ENCODE measurements at regions not wholly inside any gene's neighbourhood (a gene's known extent, or its start where the extent isn't known, plus 50 kb on each side); places are given as distances from the start of the nearest gene placed in this dataset.

DNA sequence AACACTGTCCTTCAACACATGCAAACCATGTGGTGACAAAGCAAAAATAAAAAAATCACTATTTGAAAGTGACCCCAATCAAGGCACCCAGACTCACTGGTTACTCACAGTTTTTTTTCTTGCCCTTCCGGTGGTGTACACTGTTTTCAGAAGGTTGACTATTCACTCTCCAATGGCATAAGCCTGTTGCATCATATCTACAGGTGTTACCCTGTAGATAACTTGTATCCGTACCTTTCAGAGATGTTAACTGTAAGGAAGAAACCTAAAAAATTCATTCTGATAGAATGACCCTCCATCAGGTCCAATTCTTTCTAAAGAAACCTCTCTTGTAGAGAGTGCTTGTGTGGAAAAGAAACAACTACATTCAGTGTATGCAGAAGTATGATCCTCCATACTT is 193.6 kb upstream of the RASA1 start:
- no peaks in the 10 kb centered on the region for H3K36me3 Mint-ChIP-seq
- no peak overlapping the region for H3K4me3 Mint-ChIP-seq
- no CpG with 5 or more reads among the region's 2 CpGs for WGBS (ENCODE audit: insufficient coverage)
- POLR2A ChIA-PET: interaction anchor here in 1 of 2 donors (0.7 kb wide), 2 partner anchors 228 to 338 kb away, joined by 4 to 8 read pairs; no protein-coding TSS in a partner anchor
- H3K36me3 ChIP-seq (ENCODE audit: control insufficient read depth in 2 of 2, extremely low read depth in 1 of 2, insufficient read depth in 1 of 2, low read length in 1 of 2): no peaks in the 10 kb centered on the region
- H3K9me3 ChIP-seq: no peaks in the 10 kb centered on the region
- H3K4me3 ChIP-seq (ENCODE audit: control insufficient read depth in 1 of 2, extremely low read depth in 1 of 2, low read length in 1 of 2): no peak overlapping the region
- peak overlapping the region; percentile 80 to 89 for H3K27ac Mint-ChIP-seq
- CTCF ChIA-PET: no interaction called here
- DNase-seq (no peak), ATAC-seq (replicated peaks in 1 of 4) (no peak)
- no peak overlapping the region for H3K27ac ChIP-seq (ENCODE audit: low read length)
- H3K4me1 Mint-ChIP-seq: peaks cover 29 to 44% (median 40%) of the 10 kb centered on the region in 3 donors
- no peaks in the 10 kb centered on the region for H3K27me3 ChIP-seq (replicated peaks in 1 of 2; ENCODE audit: control insufficient read depth in 2 of 2, extremely low read depth in 1 of 2, insufficient read depth in 2 of 2, low read length in 1 of 2)
- H3K9me3 Mint-ChIP-seq: peaks cover 0 to 3% (median 0%) of the 10 kb centered on the region in 3 donors
- H3K27me3 Mint-ChIP-seq: no peaks in the 10 kb centered on the region
- H3K4me1 ChIP-seq (ENCODE audit: control insufficient read depth in 1 of 2, extremely low read depth in 1 of 2, insufficient read depth in 2 of 2, low read length in 2 of 2): peaks cover 10 to 23% of the 10 kb centered on the region in 2 experiments

DNA sequence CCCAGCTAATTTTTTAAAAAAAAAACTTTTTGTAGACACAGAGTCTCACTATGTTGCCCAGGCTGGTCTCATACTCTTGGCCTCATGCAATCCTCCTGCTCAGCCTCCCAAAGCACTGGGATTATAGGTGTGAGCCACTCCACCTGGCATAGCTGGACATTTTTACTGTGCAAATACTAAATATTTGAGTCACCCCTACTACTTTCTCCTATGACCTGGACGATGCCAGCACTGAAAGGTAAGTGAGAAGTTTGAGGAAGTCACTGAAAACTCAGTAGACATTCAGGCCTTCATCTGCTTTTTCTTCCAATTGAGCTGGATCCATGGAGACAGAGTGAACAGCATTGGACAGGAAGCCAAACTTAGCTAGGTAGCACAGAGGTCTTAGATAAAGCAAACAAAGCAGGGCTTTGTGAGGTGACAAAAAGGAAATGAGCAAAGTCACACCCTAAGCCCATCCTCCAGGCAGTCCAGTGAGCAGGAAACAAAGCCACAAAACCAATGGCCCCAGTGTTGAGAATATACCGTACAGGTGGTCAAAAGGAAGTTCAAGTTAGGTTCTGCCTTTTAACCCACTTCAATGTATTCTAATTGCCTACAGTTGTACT is 192.6 kb upstream of the RASA1 start:
- ATAC-seq (replicated peaks in 1 of 4) (peak; percentile 48 to 92 (median 83)), DNase-seq (peak in 15 of 35 experiments; percentile 0 to 46 (median 4))
- Mint-ChIP-seq H3K27me3 (no peaks in the 10 kb centered on the region), H3K27ac (peak overlapping the region; percentile 80 to 89), H3K9me3 (peaks cover 0 to 3% (median 0%) of the 10 kb centered on the region in 3 donors), H3K4me1 (peaks cover 37 to 46% (median 44%) of the 10 kb centered on the region in 3 donors), H3K36me3 (no peaks in the 10 kb centered on the region), H3K4me3 (peak overlapping the region in 1 of 3 donors; percentile 63)
- CTCF ChIA-PET: interaction anchor here (0.7 to 0.8 kb wide), 2 partner anchors 16 to 56 kb away, joined by 3 read pairs; no protein-coding TSS in a partner anchor
- peaks cover 13 to 30% of the 10 kb centered on the region in 2 experiments for H3K4me1 ChIP-seq (ENCODE audit: control insufficient read depth in 1 of 2, extremely low read depth in 1 of 2, insufficient read depth in 2 of 2, low read length in 2 of 2)
- H3K4me3 ChIP-seq (ENCODE audit: control insufficient read depth in 1 of 2, extremely low read depth in 1 of 2, low read length in 1 of 2): no peak overlapping the region
- no peaks in the 10 kb centered on the region for H3K27me3 ChIP-seq (replicated peaks in 1 of 2; ENCODE audit: control insufficient read depth in 2 of 2, extremely low read depth in 1 of 2, insufficient read depth in 2 of 2, low read length in 1 of 2)
- H3K36me3 ChIP-seq (ENCODE audit: control insufficient read depth in 2 of 2, extremely low read depth in 1 of 2, insufficient read depth in 1 of 2, low read length in 1 of 2): no peaks in the 10 kb centered on the region
- peak overlapping the region; percentile 72 for H3K27ac ChIP-seq (ENCODE audit: low read length)
- 20% methylated on average over 1 of the region's 2 CpGs for WGBS (ENCODE audit: insufficient coverage)
- no peaks in the 10 kb centered on the region for H3K9me3 ChIP-seq
- POLR2A ChIA-PET: interaction anchor here in 1 of 2 donors (0.7 kb wide), 2 partner anchors 227 to 337 kb away, joined by 4 to 8 read pairs; no protein-coding TSS in a partner anchor

DNA sequence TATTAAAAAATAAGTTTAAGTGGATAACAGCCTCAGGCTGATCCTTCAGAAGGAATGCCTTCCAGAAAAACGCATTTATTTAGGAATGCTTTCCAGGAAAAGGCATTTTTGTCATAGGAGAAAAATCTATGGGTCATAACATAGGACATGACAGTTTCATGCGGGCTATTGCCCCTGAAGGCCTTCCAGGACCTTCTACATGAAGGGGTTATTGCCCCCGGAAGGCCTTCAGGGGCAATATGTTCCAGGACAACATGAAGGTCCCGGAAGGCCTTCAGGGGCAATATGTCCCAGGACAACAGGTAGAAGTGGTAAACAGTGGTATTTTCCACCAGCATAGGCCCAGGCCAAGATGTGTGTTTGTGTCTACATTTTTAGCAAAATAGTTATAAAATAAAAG is 191.3 kb upstream of the RASA1 start:
- peaks cover 13 to 43% of the 10 kb centered on the region in 2 experiments for H3K4me1 ChIP-seq (ENCODE audit: control insufficient read depth in 1 of 2, extremely low read depth in 1 of 2, insufficient read depth in 2 of 2, low read length in 2 of 2)
- peaks cover 47 to 57% (median 48%) of the 10 kb centered on the region in 3 donors for H3K4me1 Mint-ChIP-seq
- no peak overlapping the region for H3K27ac Mint-ChIP-seq
- no peaks in the 10 kb centered on the region for H3K27me3 Mint-ChIP-seq
- DNase-seq: no peak
- POLR2A ChIA-PET: interaction anchor here in 1 of 2 donors (0.6 kb wide), 1 partner anchor 15 kb away, joined by 4 read pairs; no protein-coding TSS in a partner anchor
- H3K9me3 ChIP-seq: no peaks in the 10 kb centered on the region
- no peaks in the 10 kb centered on the region for H3K27me3 ChIP-seq (replicated peaks in 1 of 2; ENCODE audit: control insufficient read depth in 2 of 2, extremely low read depth in 1 of 2, insufficient read depth in 2 of 2, low read length in 1 of 2)
- H3K4me3 ChIP-seq (ENCODE audit: control insufficient read depth in 1 of 2, extremely low read depth in 1 of 2, low read length in 1 of 2): no peak overlapping the region
- WGBS (ENCODE audit: insufficient coverage): 98% methylated on average over 3 of the region's 4 CpGs
- H3K27ac ChIP-seq (ENCODE audit: low read length): no peak overlapping the region
- peaks cover 0 to 3% (median 0%) of the 10 kb centered on the region in 3 donors for H3K9me3 Mint-ChIP-seq
- H3K36me3 ChIP-seq (ENCODE audit: control insufficient read depth in 2 of 2, extremely low read depth in 1 of 2, insufficient read depth in 1 of 2, low read length in 1 of 2): no peaks in the 10 kb centered on the region
- H3K36me3 Mint-ChIP-seq: no peaks in the 10 kb centered on the region
- no peak overlapping the region for H3K4me3 Mint-ChIP-seq
- ATAC-seq (replicated peaks in 1 of 4): no peak
- CTCF ChIA-PET: interaction anchor here in 1 of 2 donors (0.6 kb wide), 1 partner anchor 348 kb away, joined by 3 read pairs; no protein-coding TSS in a partner anchor

DNA sequence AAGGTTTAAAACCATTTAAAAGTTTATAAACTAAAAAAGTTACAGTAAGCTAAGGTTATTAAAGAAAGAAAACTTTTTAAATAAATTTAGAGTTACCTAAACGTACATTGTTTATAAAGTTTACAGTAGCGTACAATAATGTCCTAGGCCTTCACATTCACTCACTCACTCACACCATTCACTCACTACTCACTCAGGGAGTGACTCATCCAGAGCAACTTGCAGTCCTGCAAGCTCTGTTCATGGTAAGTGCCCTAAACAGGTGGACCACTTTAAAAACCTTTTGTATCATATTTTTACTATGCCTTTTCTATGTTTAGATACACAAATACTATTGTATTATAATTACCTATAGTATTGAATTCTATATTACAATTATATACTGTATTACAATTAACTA is 190.8 kb upstream of the RASA1 start:
- Histone ChIP-seq H3K27ac (ENCODE audit: low read length) (no peak overlapping the region), H3K4me3 (ENCODE audit: control insufficient read depth in 1 of 2, extremely low read depth in 1 of 2, low read length in 1 of 2) (no peak overlapping the region), H3K4me1 (ENCODE audit: control insufficient read depth in 1 of 2, extremely low read depth in 1 of 2, insufficient read depth in 2 of 2, low read length in 2 of 2) (peaks cover 13 to 48% of the 10 kb centered on the region in 2 experiments), H3K9me3 (no peaks in the 10 kb centered on the region), H3K27me3 (replicated peaks in 1 of 2; ENCODE audit: control insufficient read depth in 2 of 2, extremely low read depth in 1 of 2, insufficient read depth in 2 of 2, low read length in 1 of 2) (no peaks in the 10 kb centered on the region), H3K36me3 (ENCODE audit: control insufficient read depth in 2 of 2, extremely low read depth in 1 of 2, insufficient read depth in 1 of 2, low read length in 1 of 2) (no peaks in the 10 kb centered on the region)
- no peak for DNase-seq
- H3K36me3 Mint-ChIP-seq: no peaks in the 10 kb centered on the region
- CTCF ChIA-PET: no interaction called here
- H3K9me3 Mint-ChIP-seq: peaks cover 0 to 3% (median 0%) of the 10 kb centered on the region in 3 donors
- no peak for ATAC-seq (replicated peaks in 1 of 4)
- H3K4me3 Mint-ChIP-seq: no peak overlapping the region
- POLR2A ChIA-PET: interaction anchor here (0.5 to 0.6 kb wide), 2 partner anchors 16 to 137 kb away, joined by 3 to 4 read pairs; no protein-coding TSS in a partner anchor
- 100% methylated on average over 1 of the region's 2 CpGs for WGBS (ENCODE audit: insufficient coverage)
- H3K4me1 Mint-ChIP-seq: peaks cover 52 to 62% (median 53%) of the 10 kb centered on the region in 3 donors
- H3K27ac Mint-ChIP-seq: no peak overlapping the region
- H3K27me3 Mint-ChIP-seq: no peaks in the 10 kb centered on the region

- Mint-ChIP-seq H3K27me3 (no peaks in the 10 kb centered on the region), H3K9me3 (peaks cover 0 to 3% (median 0%) of the 10 kb centered on the region in 3 donors), H3K4me1 (peaks cover 62 to 73% (median 69%) of the 10 kb centered on the region in 3 donors), H3K36me3 (no peaks in the 10 kb centered on the region), H3K4me3 (no peak overlapping the region), H3K27ac (peak overlapping the region; percentile 31 to 61)
- no peaks in the 10 kb centered on the region for H3K36me3 ChIP-seq (ENCODE audit: control insufficient read depth in 2 of 2, extremely low read depth in 1 of 2, insufficient read depth in 1 of 2, low read length in 1 of 2)
- DNase-seq (no peak), ATAC-seq (replicated peaks in 1 of 4) (no peak)
- H3K27ac ChIP-seq (ENCODE audit: low read length): no peak overlapping the region
- ChIA-PET POLR2A (interaction anchor here (0.6 kb wide), 3 partner anchors 268 to 1646 kb away, joined by 3 to 5 read pairs (median 4); no protein-coding TSS in a partner anchor), CTCF (no interaction called here)
- no peaks in the 10 kb centered on the region for H3K27me3 ChIP-seq (replicated peaks in 1 of 2; ENCODE audit: control insufficient read depth in 2 of 2, extremely low read depth in 1 of 2, insufficient read depth in 2 of 2, low read length in 1 of 2)
- H3K9me3 ChIP-seq: no peaks in the 10 kb centered on the region
- no peak overlapping the region for H3K4me3 ChIP-seq (ENCODE audit: control insufficient read depth in 1 of 2, extremely low read depth in 1 of 2, low read length in 1 of 2)
- peaks cover 13 to 64% of the 10 kb centered on the region in 2 experiments for H3K4me1 ChIP-seq (ENCODE audit: control insufficient read depth in 1 of 2, extremely low read depth in 1 of 2, insufficient read depth in 2 of 2, low read length in 2 of 2)
- WGBS (ENCODE audit: insufficient coverage): no CpG with 5 or more reads among the region's 2 CpGs
These were observed 188.5 kb upstream of the RASA1 start for GRCh38 chr5:87079219-87079618.

DNA sequence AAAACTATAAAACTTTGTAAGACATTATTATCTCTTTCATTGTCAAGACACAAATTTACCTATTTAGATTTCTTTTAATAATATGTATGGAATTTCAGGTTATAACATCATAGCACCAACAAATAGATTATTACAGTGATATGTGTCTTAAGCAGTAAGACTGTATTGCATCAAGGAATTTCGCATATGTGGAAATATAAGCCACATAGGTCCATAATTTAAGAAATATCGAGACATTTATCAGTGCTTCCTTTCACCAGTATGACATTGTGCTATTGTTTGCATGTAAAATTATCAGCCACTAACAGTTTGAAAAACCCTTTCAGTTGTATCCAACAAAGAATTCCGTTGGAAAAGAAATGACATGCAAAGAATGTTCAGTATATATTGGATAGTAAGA is 186.7 kb upstream of the RASA1 start:
- H3K9me3 ChIP-seq: no peaks in the 10 kb centered on the region
- H3K27me3 Mint-ChIP-seq: no peaks in the 10 kb centered on the region
- no peaks in the 10 kb centered on the region for H3K27me3 ChIP-seq (replicated peaks in 1 of 2; ENCODE audit: control insufficient read depth in 2 of 2, extremely low read depth in 1 of 2, insufficient read depth in 2 of 2, low read length in 1 of 2)
- no peaks in the 10 kb centered on the region for H3K36me3 ChIP-seq (ENCODE audit: control insufficient read depth in 2 of 2, extremely low read depth in 1 of 2, insufficient read depth in 1 of 2, low read length in 1 of 2)
- H3K4me1 Mint-ChIP-seq: peaks cover 45 to 59% (median 56%) of the 10 kb centered on the region in 3 donors
- no peak for DNase-seq
- H3K9me3 Mint-ChIP-seq: peaks cover 0 to 6% (median 5%) of the 10 kb centered on the region in 3 donors
- POLR2A ChIA-PET: interaction anchor here in 1 of 2 donors (0.6 kb wide), 1 partner anchor 306 kb away, joined by 3 read pairs; no protein-coding TSS in a partner anchor
- peaks cover 3% of the 10 kb centered on the region for H3K36me3 Mint-ChIP-seq
- ATAC-seq (replicated peaks in 1 of 4): no peak
- no peak overlapping the region for H3K4me3 ChIP-seq (ENCODE audit: control insufficient read depth in 1 of 2, extremely low read depth in 1 of 2, low read length in 1 of 2)
- peak overlapping the region; percentile 50 for H3K27ac ChIP-seq (ENCODE audit: low read length)
- WGBS (ENCODE audit: insufficient coverage): no CpG with 5 or more reads among the region's 3 CpGs
- CTCF ChIA-PET: interaction anchor here in 1 of 2 donors (0.6 kb wide), 1 partner anchor 75 kb away, joined by 4 read pairs; no protein-coding TSS in a partner anchor
- H3K4me3 Mint-ChIP-seq: peak overlapping the region; percentile 21 to 59 (median 59)
- H3K4me1 ChIP-seq (ENCODE audit: control insufficient read depth in 1 of 2, extremely low read depth in 1 of 2, insufficient read depth in 2 of 2, low read length in 2 of 2): peaks cover 3 to 48% of the 10 kb centered on the region in 2 experiments
- H3K27ac Mint-ChIP-seq: peak overlapping the region; percentile 85 to 87
